GM19324 (cell line): ENCODE measurements at regions not wholly inside any gene's neighbourhood (a gene's known extent, or its start where the extent isn't known, plus 50 kb on each side); places are given as distances from the start of the nearest gene placed in this dataset.

Experiments
- ATAC-seq: cut with Tn5 transposase; IDR thresholded peaks from one replicate; pipeline ENCODE4 v1.9.1; 2021; ENCODE audit warnings: mild to moderate bottlenecking, moderate library complexity; ENCODE audit not compliant: unreplicated experiment, low FRiP score

- ATAC-seq: no peak
These were observed 683.5 kb upstream of the SALL3 start for GRCh38 chr18:78296166-78296565.

- no peak for ATAC-seq
These were observed 682.6 kb upstream of the SALL3 start for GRCh38 chr18:78297048-78297447.

GRCh38 chr18:78303519-78304191 lies 676.0 kb upstream of the SALL3 start:
- no peak for ATAC-seq

GRCh38 chr18:78304192-78305164 lies 675.1 kb upstream of the SALL3 start:
- no peak for ATAC-seq

- no peak for ATAC-seq
These were observed 673.8 kb upstream of the SALL3 start for GRCh38 chr18:78305789-78306188.

- no peak for ATAC-seq
These were observed 670.3 kb upstream of the SALL3 start for GRCh38 chr18:78309307-78309706.

- no peak for ATAC-seq
These were observed 669.7 kb upstream of the SALL3 start for GRCh38 chr18:78309924-78310323.

- ATAC-seq: no peak
These were observed 660.4 kb upstream of the SALL3 start for GRCh38 chr18:78319264-78319663.

GRCh38 chr18:78319961-78320360 lies 659.7 kb upstream of the SALL3 start:
- no peak for ATAC-seq

- no peak for ATAC-seq
These were observed 658.2 kb upstream of the SALL3 start for GRCh38 chr18:78321402-78321801.

- no peak for ATAC-seq
These were observed 656.0 kb upstream of the SALL3 start for GRCh38 chr18:78323453-78324197.

GRCh38 chr18:78327643-78328042 lies 652.0 kb upstream of the SALL3 start:
- no peak for ATAC-seq

- no peak for ATAC-seq
These were observed 648.9 kb upstream of the SALL3 start for GRCh38 chr18:78330766-78331165.

- ATAC-seq: no peak
These were observed 626.7 kb upstream of the SALL3 start for GRCh38 chr18:78352910-78353309.

GRCh38 chr18:78362198-78362597 lies 617.4 kb upstream of the SALL3 start:
- no peak for ATAC-seq

- no peak for ATAC-seq
These were observed 615.8 kb upstream of the SALL3 start for GRCh38 chr18:78363556-78364387.

GRCh38 chr18:78364388-78364960 lies 615.1 kb upstream of the SALL3 start:
- no peak for ATAC-seq

GRCh38 chr18:78367996-78368395 lies 611.6 kb upstream of the SALL3 start:
- ATAC-seq: no peak

GRCh38 chr18:78368726-78369125 lies 610.9 kb upstream of the SALL3 start:
- no peak for ATAC-seq

GRCh38 chr18:78376046-78376445 lies 603.6 kb upstream of the SALL3 start:
- no peak for ATAC-seq
